ENCODE measurements at regions not wholly inside any gene's neighbourhood (a gene's known extent, or its start where the extent isn't known, plus 50 kb on each side); places are given as distances from the start of the nearest gene placed in this dataset.

- no peak for FAIRE-seq
- no peak for DNase-seq (ENCODE audit: insufficient read length, low spot score)
- no peak for TF ChIP-seq CTCF (IDR thresholded peaks at IDR 0.05; ENCODE audit: insufficient read depth, missing control alignments)
Measured at GRCh38 chr15:39248204-39248603, 332.7 kb upstream of the THBS1 start.

GRCh38 chr15:39250001-39250400, 330.9 kb upstream of the THBS1 start:
- DNase-seq (ENCODE audit: insufficient read length, low spot score): no peak
- no peak for TF ChIP-seq CTCF (IDR thresholded peaks at IDR 0.05; ENCODE audit: insufficient read depth, missing control alignments)
- FAIRE-seq: no peak

- no peak for FAIRE-seq
Measured at GRCh38 chr15:39250460-39251186, 330.3 kb upstream of the THBS1 start.

GRCh38 chr15:39251413-39252133, 329.3 kb upstream of the THBS1 start:
- no peak for TF ChIP-seq CTCF (IDR thresholded peaks at IDR 0.05; ENCODE audit: insufficient read depth, missing control alignments)
- FAIRE-seq (no peak), DNase-seq (ENCODE audit: insufficient read length, low spot score) (no peak)

More at GRCh38 chr15:39250460-39251186, 330.3 kb upstream of the THBS1 start:
- DNase-seq (ENCODE audit: insufficient read length, low spot score): no peak
- TF ChIP-seq CTCF (IDR thresholded peaks at IDR 0.05; ENCODE audit: insufficient read depth, missing control alignments): no peak

GRCh38 chr15:39252134-39252470, 328.8 kb upstream of the THBS1 start:
- FAIRE-seq (no peak), DNase-seq (ENCODE audit: insufficient read length, low spot score) (no peak)
- TF ChIP-seq CTCF (IDR thresholded peaks at IDR 0.05; ENCODE audit: insufficient read depth, missing control alignments): no peak

GRCh38 chr15:39253552-39253951, 327.3 kb upstream of the THBS1 start:
- FAIRE-seq: no peak
- TF ChIP-seq CTCF (IDR thresholded peaks at IDR 0.05; ENCODE audit: insufficient read depth, missing control alignments): no peak
- DNase-seq (ENCODE audit: insufficient read length, low spot score): no peak

- FAIRE-seq (no peak), DNase-seq (ENCODE audit: insufficient read length, low spot score) (no peak)
- no peak for TF ChIP-seq CTCF (IDR thresholded peaks at IDR 0.05; ENCODE audit: insufficient read depth, missing control alignments)
Measured at GRCh38 chr15:39254181-39254580, 326.7 kb upstream of the THBS1 start.

All from D721Med (cell line).